ENCODE measurements at regions not wholly inside any gene's neighbourhood (a gene's known extent, or its start where the extent isn't known, plus 50 kb on each side); places are given as distances from the start of the nearest gene placed in this dataset.

DNA sequence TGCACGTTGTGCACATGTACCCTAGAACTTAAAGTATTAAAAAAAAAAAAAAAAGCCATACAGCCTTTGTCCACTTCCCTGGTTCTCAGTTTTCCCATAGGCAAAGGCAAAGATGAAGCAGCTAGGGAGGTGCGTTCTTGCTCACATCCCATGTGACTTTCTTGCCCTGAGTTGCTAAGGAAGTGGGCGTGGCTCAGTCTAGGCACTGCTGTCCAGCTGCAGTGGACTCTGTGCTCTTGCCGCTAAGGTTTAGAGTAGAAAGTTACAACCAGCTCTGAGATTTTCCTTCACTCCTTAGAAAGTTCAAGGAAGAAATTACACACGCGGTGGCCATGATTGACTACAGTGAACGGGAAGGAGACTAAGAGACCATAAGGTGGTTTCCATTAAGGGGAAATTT lies 144.7 kb downstream of the NAA11 start:
- ATAC-seq = peak; percentile 89
- Histone ChIP-seq H3K27ac (ENCODE audit: extremely low read depth, low read depth, low read length) (no peak overlapping the region), H2AFZ (ENCODE audit: low read depth, low read length) (peak overlapping the region; percentile 79), H3K79me2 (ENCODE audit: control insufficient read depth, insufficient read depth, low read length) (no peaks in the 10 kb centered on the region), H3K36me3 (ENCODE audit: control insufficient read depth, insufficient read depth, low read length) (no peaks in the 10 kb centered on the region), H3K9ac (ENCODE audit: insufficient read depth in 1 of 2, low read depth in 2 of 2, low read length in 2 of 2) (no peak overlapping the region; a peak in 1 of 4 replicates), H3K9me1 (ENCODE audit: control insufficient read depth, insufficient read depth, low read length) (no peaks in the 10 kb centered on the region), H3K4me1 (replicated peaks in 1 of 2; ENCODE audit: control insufficient read depth in 2 of 2, insufficient read depth in 2 of 2, low read length in 2 of 2) (no peaks in the 10 kb centered on the region; a peak in 3 of 5 replicates), H3K4me3 (no peak overlapping the region), H3K27me3 (ENCODE audit: control insufficient read depth in 2 of 2, insufficient read depth in 2 of 2, low read length in 2 of 2) (no peaks in the 10 kb centered on the region), H3K4me2 (ENCODE audit: insufficient read depth, low read length) (peak overlapping the region; percentile 3; the same call in 1 of the 2 replicates), H4K20me1 (replicated peaks; ENCODE audit: control insufficient read depth, insufficient read depth, low read length) (no peaks in the 10 kb centered on the region), H3K9me3 (replicated peaks; ENCODE audit: control insufficient read depth, insufficient read depth, low read depth, low read length) (no peaks in the 10 kb centered on the region)
- BruUV-seq (replicated peaks) = no TSS peak
- intact Hi-C loops (cut with micrococcal nuclease) = no loop called here
- CTCF ChIA-PET (ENCODE audit: low intra/inter-chr PET ratio) = no interaction called here
- no peak for FAIRE-seq
- in situ Hi-C loops (cut with MboI) = no loop called here
- DNase-seq (ENCODE audit: extremely low read depth in 1 of 4, low spot score in 3 of 4) = peak in 3 of 4 experiments; percentile 12 to 53 (median 23)
- POLR2A ChIA-PET = no interaction called here
- 61% methylated on average over 7 of the region's 7 CpGs for WGBS (ENCODE audit: insufficient coverage, low coverage, missing lambda C conversion rate)
- TF ChIP-seq ZNF146 (CRISPR knock-in tag; IDR thresholded peaks at IDR 0.05; ENCODE audit: unreplicated experiment) (no peak), ZNF407 (IDR thresholded peaks at IDR 0.05; ENCODE audit: low read depth) (no peak)
- TF ChIP-seq, protein P1, sequence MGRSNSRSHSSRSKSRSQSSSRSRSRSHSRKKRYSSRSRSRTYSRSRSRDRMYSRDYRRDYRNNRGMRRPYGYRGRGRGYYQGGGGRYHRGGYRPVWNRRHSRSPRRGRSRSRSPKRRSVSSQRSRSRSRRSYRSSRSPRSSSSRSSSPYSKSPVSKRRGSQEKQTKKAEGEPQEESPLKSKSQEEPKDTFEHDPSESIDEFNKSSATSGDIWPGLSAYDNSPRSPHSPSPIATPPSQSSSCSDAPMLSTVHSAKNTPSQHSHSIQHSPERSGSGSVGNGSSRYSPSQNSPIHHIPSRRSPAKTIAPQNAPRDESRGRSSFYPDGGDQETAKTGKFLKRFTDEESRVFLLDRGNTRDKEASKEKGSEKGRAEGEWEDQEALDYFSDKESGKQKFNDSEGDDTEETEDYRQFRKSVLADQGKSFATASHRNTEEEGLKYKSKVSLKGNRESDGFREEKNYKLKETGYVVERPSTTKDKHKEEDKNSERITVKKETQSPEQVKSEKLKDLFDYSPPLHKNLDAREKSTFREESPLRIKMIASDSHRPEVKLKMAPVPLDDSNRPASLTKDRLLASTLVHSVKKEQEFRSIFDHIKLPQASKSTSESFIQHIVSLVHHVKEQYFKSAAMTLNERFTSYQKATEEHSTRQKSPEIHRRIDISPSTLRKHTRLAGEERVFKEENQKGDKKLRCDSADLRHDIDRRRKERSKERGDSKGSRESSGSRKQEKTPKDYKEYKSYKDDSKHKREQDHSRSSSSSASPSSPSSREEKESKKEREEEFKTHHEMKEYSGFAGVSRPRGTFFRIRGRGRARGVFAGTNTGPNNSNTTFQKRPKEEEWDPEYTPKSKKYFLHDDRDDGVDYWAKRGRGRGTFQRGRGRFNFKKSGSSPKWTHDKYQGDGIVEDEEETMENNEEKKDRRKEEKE (IDR thresholded peaks at IDR 0.05; ENCODE audit: borderline replicate concordance in 1 of 2, control insufficient read depth in 1 of 2, low read depth in 2 of 2, low read length in 1 of 2) = no peak

Measured in K562 (cell line).